Adrenal gland (tissue), 5 donors: ENCODE measurements at regions not wholly inside any gene's neighbourhood (a gene's known extent, or its start where the extent isn't known, plus 50 kb on each side); places are given as distances from the start of the nearest gene placed in this dataset.

ENCODE experiments used
- POLR2A ChIP-seq, 2 donors: fragments of 450-650 bp; IDR thresholded peaks; one replicate each; pipeline ENCODE4 v1.6.1; 2017; ENCODE audit warnings: antibody characterized with exemption in 2 of 2, mild to moderate bottlenecking in 2 of 2, moderate library complexity in 1 of 2
- TF ChIP-seq, protein P1 (sequence below), 6 experiments: fragments of 450-650 bp in 4 of 6; fragments of 200-600 bp in 2 of 6; sonication (generic) in 1 of 6; IDR thresholded peaks; 1 replicate in 5 of 6; 2 replicates in 1 of 6; pipeline versions ENCODE4 v1.5.1 to v1.8.0; 2016 to 2021; ENCODE audit warnings: antibody characterized with exemption in 6 of 6, mild to moderate bottlenecking in 2 of 6, moderate library complexity in 1 of 6
- donor health status: DM: no; HTN: no; CAD: no.

DNA sequence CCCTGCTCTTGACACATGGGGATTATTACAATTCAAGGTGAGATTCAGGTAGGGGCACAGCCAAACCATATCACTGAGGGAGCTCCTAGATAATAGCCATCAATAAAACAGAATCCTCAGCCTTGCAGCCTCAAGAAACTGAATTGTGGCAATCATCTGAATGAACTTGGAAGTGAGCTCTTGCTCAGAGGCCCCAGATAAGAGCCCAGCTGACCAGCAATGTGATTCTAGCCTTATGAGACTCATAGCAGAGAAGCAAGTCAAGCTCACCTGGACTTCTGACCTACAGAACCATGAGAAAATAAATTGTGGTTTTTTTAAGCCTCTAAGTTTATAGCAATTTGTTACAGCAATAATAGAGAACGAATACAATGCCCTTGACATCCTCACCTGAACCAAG, 302.5 kb downstream of the LTN1 start:
- TF ChIP-seq, protein P1, sequence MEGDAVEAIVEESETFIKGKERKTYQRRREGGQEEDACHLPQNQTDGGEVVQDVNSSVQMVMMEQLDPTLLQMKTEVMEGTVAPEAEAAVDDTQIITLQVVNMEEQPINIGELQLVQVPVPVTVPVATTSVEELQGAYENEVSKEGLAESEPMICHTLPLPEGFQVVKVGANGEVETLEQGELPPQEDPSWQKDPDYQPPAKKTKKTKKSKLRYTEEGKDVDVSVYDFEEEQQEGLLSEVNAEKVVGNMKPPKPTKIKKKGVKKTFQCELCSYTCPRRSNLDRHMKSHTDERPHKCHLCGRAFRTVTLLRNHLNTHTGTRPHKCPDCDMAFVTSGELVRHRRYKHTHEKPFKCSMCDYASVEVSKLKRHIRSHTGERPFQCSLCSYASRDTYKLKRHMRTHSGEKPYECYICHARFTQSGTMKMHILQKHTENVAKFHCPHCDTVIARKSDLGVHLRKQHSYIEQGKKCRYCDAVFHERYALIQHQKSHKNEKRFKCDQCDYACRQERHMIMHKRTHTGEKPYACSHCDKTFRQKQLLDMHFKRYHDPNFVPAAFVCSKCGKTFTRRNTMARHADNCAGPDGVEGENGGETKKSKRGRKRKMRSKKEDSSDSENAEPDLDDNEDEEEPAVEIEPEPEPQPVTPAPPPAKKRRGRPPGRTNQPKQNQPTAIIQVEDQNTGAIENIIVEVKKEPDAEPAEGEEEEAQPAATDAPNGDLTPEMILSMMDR (IDR thresholded peaks at IDR 0.05): no peak
- no peak for TF ChIP-seq POLR2A (IDR thresholded peaks at IDR 0.05)
